HG03280 (cell line): ENCODE measurements at regions not wholly inside any gene's neighbourhood (a gene's known extent, or its start where the extent isn't known, plus 50 kb on each side); places are given as distances from the start of the nearest gene placed in this dataset.
"Not testable (repeated sequence)": the region's sequence is repeated elsewhere in the genome, so short reads cannot be mapped to it uniquely, and the experiment has no call there.

Experiments used
- ATAC-seq: cut with Tn5 transposase; IDR thresholded peaks from one replicate; pipeline ENCODE4 v1.9.1; 2021; ENCODE audit warnings: mild to moderate bottlenecking, moderate library complexity; ENCODE audit not compliant: unreplicated experiment

- not testable (repeated sequence) for ATAC-seq
These were observed 77.5 kb downstream of the SNX5 start for GRCh38 chr20:17891131-17891530.

GRCh38 chr20:17890330-17890729 is 78.3 kb downstream of the SNX5 start:
- no peak for ATAC-seq

GRCh38 chr20:17889226-17889625 is 79.4 kb downstream of the SNX5 start:
- ATAC-seq = no peak

GRCh38 chr20:17888044-17888443 is 80.5 kb downstream of the SNX5 start:
- no peak for ATAC-seq

GRCh38 chr20:17887331-17888030 is 81.1 kb downstream of the SNX5 start:
- no peak for ATAC-seq

GRCh38 chr20:17885544-17885943 is 83.0 kb downstream of the SNX5 start:
- no peak for ATAC-seq

GRCh38 chr20:17885076-17885475 is 83.5 kb downstream of the SNX5 start:
- ATAC-seq = no peak

GRCh38 chr20:17884307-17885003 is 84.1 kb downstream of the SNX5 start:
- no peak for ATAC-seq

- no peak for ATAC-seq
These were observed 84.8 kb downstream of the SNX5 start for GRCh38 chr20:17883592-17884306.

- ATAC-seq = no peak
These were observed 85.6 kb downstream of the SNX5 start for GRCh38 chr20:17882834-17883591.

GRCh38 chr20:17882065-17882833 is 86.3 kb downstream of the SNX5 start:
- no peak for ATAC-seq

- ATAC-seq = no peak
These were observed 86.9 kb downstream of the SNX5 start for GRCh38 chr20:17881741-17882064.

GRCh38 chr20:17878912-17879602 is 89.5 kb downstream of the SNX5 start:
- no peak for ATAC-seq

- ATAC-seq = no peak
These were observed 90.3 kb downstream of the SNX5 start for GRCh38 chr20:17878069-17878911.

- ATAC-seq = no peak
These were observed 92.6 kb downstream of the SNX5 start for GRCh38 chr20:17875981-17876385.

GRCh38 chr20:17875106-17875980 is 93.3 kb downstream of the SNX5 start:
- ATAC-seq = no peak

- ATAC-seq = no peak
These were observed 94.1 kb downstream of the SNX5 start for GRCh38 chr20:17874271-17875105.
